Heart left ventricle (tissue), 16 donors: ENCODE measurements at regions not wholly inside any gene's neighbourhood (a gene's known extent, or its start where the extent isn't known, plus 50 kb on each side); places are given as distances from the start of the nearest gene placed in this dataset.
A peak's percentile ranks its signal among the peaks of the same experiment; 100 is the strongest.

Experiments
- ATAC-seq, 4 donors: fragments of 200-7000 bp; cut with Tn5 transposase; one replicate each; pipeline ENCODE4 v1.9.1; 2020 to 2022; ENCODE audit warnings: moderate library complexity in 4 of 4, mild to moderate bottlenecking in 3 of 4, moderate number of reproducible peaks in 1 of 4
- DNase-seq, 5 donors: peaks; one replicate each; pipeline ENCODE4 v3.0.0-alpha.2; 2020
- H3K27ac ChIP-seq, 12 donors: fragments of 200-600 bp; sonication (generic) in 4 of 12; one replicate each; pipeline versions ENCODE4 v1.5.0 to v1.8.0; 2016 to 2022; ENCODE audit warnings: mild to moderate bottlenecking in 2 of 12
- H3K27me3 ChIP-seq, 9 donors: fragments of 200-600 bp; sonication (generic) in 2 of 9; one replicate each; pipeline versions ENCODE4 v1.5.1 to v1.8.0; 2016 to 2022; ENCODE audit warnings: mild to moderate bottlenecking in 3 of 9
- H3K36me3 ChIP-seq, 9 donors: fragments of 200-600 bp; sonication (generic) in 2 of 9; one replicate each; pipeline versions ENCODE4 v1.5.0 to v1.8.0; 2018 to 2022; ENCODE audit warnings: mild to moderate bottlenecking in 2 of 9
- H3K4me1 ChIP-seq, 12 donors: fragments of 200-600 bp; sonication (generic) in 4 of 12; one replicate each; pipeline versions ENCODE4 v1.5.0 to v1.8.0; 2016 to 2022; ENCODE audit warnings: mild to moderate bottlenecking in 3 of 12
- H3K4me3 ChIP-seq, 12 donors: fragments of 200-600 bp; sonication (generic) in 4 of 12; one replicate each; pipeline versions ENCODE4 v1.5.0 to v1.8.0; 2017 to 2022; ENCODE audit warnings: mild to moderate bottlenecking in 9 of 12, moderate library complexity in 4 of 12
- H3K9me3 ChIP-seq, 12 donors: fragments of 200-600 bp; sonication (generic) in 4 of 12; one replicate each; pipeline versions ENCODE4 v1.5.0 to v1.8.0; 2016 to 2022; ENCODE audit warnings: mild to moderate bottlenecking in 1 of 12
- CTCF ChIP-seq, 12 donors: fragments of 200-600 bp; sonication (generic) in 4 of 12; IDR thresholded peaks; one replicate each; pipeline versions ENCODE4 v1.5.0 to v1.8.0; 2018 to 2022; ENCODE audit warnings: antibody characterized with exemption in 12 of 12, mild to moderate bottlenecking in 5 of 12
- POLR2A ChIP-seq, 2 donors: fragments of 450-650 bp; IDR thresholded peaks; one replicate each; pipeline ENCODE4 v1.6.1; 2017; ENCODE audit warnings: antibody characterized with exemption in 2 of 2, mild to moderate bottlenecking in 2 of 2, moderate library complexity in 2 of 2
- WGBS, 4 donors: extraction: QIAGEN DNeasy Blood & Tissue Kit in 2 of 4; methylation state at CpG; one replicate each; pipeline versions ENCODE4 v1.1.5 to v1.1.7; 2013 to 2018; 5-methylcytosine and 5-hydroxymethylcytosine counted together
- intact Hi-C, 10 donors: fragments of 100-400 bp; cut with DNase I; formaldehyde crosslinking; loops; one replicate each; pipeline versions ENCODE4 v1.11.1 to v1.14.2; 2022
- donor health status: ischemic (EF 13 %, LVEDD 7.1; RV severe dilation, severe dysfunction).
- donor health status: healthy with polysubstance abuse.
- donor health status: DM: no; HTN: yes; CAD: no.
- donor health status: DM: no; HTN: no; CAD: no.
- donor health status: ischemic (EF 25% LVEDD 6.9; RV normal size, moderate dysfunction).
- donor health status: ischemic (EF 25% LVEDD 5.7; RV mildly dilated, moderate dysfunction).
- donor health status: healthy.
- donor health status: DM: yes; HTN: yes; CAD: no.
- donor health status: ischemic (EF 35%, LVEDD 5.7; RV mildly dilated, moderate dysfunction).
- donor health status: nonischemic (EF 11% LVEDD 7.7; RV severe dilation, severe dysfunction).
- donor health status: DM: yes; HTN: yes; CAD: no.
- donor health status: PGD.
- donor health status: ischemic (EF 29% LVEDD 5.4; RV normal size, mild dysfunction).
- donor health status: nonischemic (EF 23%, LVEDD 6.1; RV moderate dilation, normal function).

DNA sequence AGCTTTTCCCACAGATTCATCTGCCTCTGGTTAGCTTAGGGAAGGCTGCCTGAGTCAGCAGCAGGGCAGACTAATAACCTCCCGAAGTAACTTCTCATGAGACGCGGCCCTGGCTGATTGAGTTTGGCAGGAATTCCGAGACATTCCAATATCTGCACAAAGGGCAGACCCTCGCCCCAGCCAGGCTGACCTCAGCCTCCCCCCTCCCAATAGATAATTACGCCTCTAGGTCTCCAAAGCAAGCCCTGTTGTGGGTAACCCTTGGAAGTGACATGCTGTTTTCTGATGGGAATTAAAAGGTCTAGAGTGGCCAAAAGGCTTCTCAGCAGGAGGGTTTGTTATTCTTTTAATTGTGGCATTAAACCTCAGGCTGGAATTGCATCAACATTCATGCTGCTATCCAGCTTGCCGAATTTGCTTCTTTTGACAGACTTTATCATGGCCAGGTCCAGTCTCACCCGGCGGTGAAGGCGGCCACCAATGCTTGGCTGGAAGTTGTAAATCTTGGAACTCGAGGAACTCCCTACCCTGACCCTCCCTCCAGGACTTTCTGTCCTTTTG is 98.0 kb upstream of the SLC14A2 start:
- H3K4me1 ChIP-seq = peaks cover 0 to 40% (median 3%) of the 10 kb centered on the region in 12 donors
- TF ChIP-seq CTCF (IDR thresholded peaks at IDR 0.05) = no peak
- TF ChIP-seq POLR2A (IDR thresholded peaks at IDR 0.05) = no peak
- no peaks in the 10 kb centered on the region for H3K9me3 ChIP-seq
- H3K36me3 ChIP-seq = no peaks in the 10 kb centered on the region
- intact Hi-C loops = no loop called here
- H3K27ac ChIP-seq = peak overlapping the region; percentile 5 to 86 (median 38)
- ATAC-seq (peak; percentile 60 to 84 (median 76)), DNase-seq (peak in 4 of 5 donors; percentile 35 to 81 (median 67))
- 43 to 55% (median 52%) methylated on average over 8 to 11 of the region's 11 CpGs for WGBS, 4 donors
- no peak overlapping the region for H3K4me3 ChIP-seq
- H3K27me3 ChIP-seq = no peaks in the 10 kb centered on the region

DNA sequence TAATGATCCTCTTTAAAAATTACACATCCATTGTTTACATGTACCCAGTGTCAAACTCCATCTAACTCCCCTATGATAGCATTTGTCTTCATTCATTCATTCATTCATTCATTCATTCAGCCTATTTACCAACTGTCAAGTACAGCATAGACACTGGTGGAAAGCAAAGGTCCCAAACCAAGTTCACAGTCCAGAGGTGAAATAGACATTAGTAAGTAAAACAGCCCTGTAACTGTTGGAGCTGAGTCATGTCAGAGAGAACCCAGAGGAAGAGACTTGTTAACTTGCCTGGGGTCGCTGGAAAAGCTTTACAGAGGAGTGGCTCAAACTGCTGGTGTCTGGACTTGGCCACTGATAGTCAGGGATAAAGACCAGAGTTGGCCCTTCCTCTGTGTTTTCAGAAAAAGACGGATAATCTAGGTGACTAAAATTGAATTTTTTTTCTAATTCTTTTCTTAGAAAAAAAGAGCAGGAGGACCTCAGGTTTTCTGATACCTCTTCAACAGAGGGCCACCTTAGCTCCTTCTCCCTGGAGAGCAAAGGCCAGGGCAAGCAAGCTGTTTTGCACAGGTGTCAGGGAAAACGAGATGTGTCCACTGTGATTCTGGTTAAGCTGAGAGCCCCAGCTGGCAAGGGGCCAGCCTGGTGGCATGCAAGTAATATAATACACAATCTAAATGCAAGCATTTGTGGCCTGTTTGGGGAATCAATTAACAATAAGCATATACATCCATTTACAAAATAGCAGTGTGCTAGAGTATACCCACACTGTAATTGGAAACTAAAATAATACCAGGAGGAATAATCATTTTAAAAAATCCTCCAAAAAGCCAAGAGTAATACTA is 96.7 kb upstream of the SLC14A2 start:
- WGBS, 4 donors = 53 to 65% (median 56%) methylated on average over 3 of the region's 3 CpGs
- no peak for TF ChIP-seq CTCF (IDR thresholded peaks at IDR 0.05)
- no peak for TF ChIP-seq POLR2A (IDR thresholded peaks at IDR 0.05)
- Histone ChIP-seq H3K27ac (peak overlapping the region in 2 of 12 donors; percentile 62 to 86), H3K4me1 (peaks cover 0 to 40% (median 3%) of the 10 kb centered on the region in 12 donors), H3K36me3 (no peaks in the 10 kb centered on the region), H3K27me3 (no peaks in the 10 kb centered on the region), H3K9me3 (no peaks in the 10 kb centered on the region), H3K4me3 (no peak overlapping the region)
- peak in 1 of 5 donors; percentile 30 for DNase-seq
- no peak for ATAC-seq
- intact Hi-C loops = no loop called here

DNA sequence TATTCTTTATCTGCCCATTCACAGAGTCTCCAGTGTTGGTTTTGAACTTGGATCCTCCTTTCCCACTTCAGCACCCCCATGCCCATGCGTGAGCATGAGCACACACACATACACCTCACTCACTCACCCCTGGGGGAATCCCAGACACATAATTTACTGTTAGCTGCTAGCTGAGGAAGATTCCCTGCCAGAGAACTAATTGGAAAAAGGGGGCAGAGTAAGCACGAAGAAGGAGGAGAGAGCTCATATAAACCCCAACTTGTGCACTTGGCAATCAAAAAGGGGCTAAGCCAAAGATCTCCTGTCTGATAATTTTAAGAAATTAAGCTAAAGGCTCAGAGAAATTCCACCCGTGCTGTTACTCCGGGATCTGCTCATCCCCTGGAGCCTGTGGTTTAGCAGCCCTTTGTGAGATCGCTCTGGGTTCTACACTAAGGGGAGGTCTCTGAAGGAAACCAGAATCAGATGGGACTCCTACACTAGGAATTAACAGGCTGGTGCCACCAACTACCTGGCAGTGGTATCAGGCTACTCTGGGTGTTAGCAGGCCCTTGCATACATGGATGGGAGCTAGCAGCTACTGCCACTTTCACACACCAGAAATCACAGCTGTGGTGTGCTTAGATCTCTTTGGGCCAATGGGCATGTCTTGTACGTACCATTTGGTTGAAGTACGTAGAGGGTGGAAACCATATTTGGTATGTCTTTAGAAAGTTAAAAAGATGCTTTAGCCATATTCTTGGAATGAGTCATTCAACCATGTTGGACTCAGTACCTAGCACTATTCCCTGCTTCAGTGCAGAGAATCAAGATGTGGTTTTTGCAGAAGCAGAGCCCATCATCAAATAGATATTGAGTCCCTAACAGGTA is 95.6 kb upstream of the SLC14A2 start:
- TF ChIP-seq POLR2A (IDR thresholded peaks at IDR 0.05) = no peak
- H3K27ac ChIP-seq = no peak overlapping the region
- no peaks in the 10 kb centered on the region for H3K36me3 ChIP-seq
- no peaks in the 10 kb centered on the region for H3K9me3 ChIP-seq
- intact Hi-C loops = loop anchor here in 2 of 10 donors (10.0 kb wide), 2 partner anchors 95 to 245 kb away; partner anchors contain the start of gene SLC14A2 (in 1 of the 2)
- ATAC-seq = no peak
- H3K4me1 ChIP-seq = peaks cover 0 to 40% (median 3%) of the 10 kb centered on the region in 12 donors
- H3K27me3 ChIP-seq = no peaks in the 10 kb centered on the region
- no peak overlapping the region for H3K4me3 ChIP-seq
- no peak for DNase-seq
- WGBS, 4 donors = 75 to 87% (median 83%) methylated on average over 7 of the region's 7 CpGs

- H3K9me3 ChIP-seq = no peaks in the 10 kb centered on the region
- H3K4me3 ChIP-seq = no peak overlapping the region
- 56 to 79% (median 74%) methylated on average over 1 of the region's 1 CpG for WGBS, 4 donors
- DNase-seq (no peak), ATAC-seq (peak in 3 of 4 donors; percentile 23 to 52 (median 50))
- TF ChIP-seq POLR2A (IDR thresholded peaks at IDR 0.05) (no peak), CTCF (IDR thresholded peaks at IDR 0.05) (no peak)
- peaks cover 0 to 48% (median 3%) of the 10 kb centered on the region in 12 donors for H3K4me1 ChIP-seq
- H3K27me3 ChIP-seq = no peaks in the 10 kb centered on the region
- intact Hi-C loops = loop anchor here in 2 of 10 donors (10.0 kb wide), 2 partner anchors 94 to 246 kb away; partner anchors contain the start of gene SLC14A2 (in 1 of the 2)
- H3K27ac ChIP-seq = peak overlapping the region in 1 of 12 donors; percentile 42
- no peaks in the 10 kb centered on the region for H3K36me3 ChIP-seq
Measured at GRCh38 chr18:45521136-45521535, 94.1 kb upstream of the SLC14A2 start.
